ENCODE measurements at regions not wholly inside any gene's neighbourhood (a gene's known extent, or its start where the extent isn't known, plus 50 kb on each side); places are given as distances from the start of the nearest gene placed in this dataset.

- intact Hi-C loops (cut with DNase I) = no loop called here
- no peaks in the 10 kb centered on the region for H3K36me3 ChIP-seq
- H3K4me1 ChIP-seq = peaks cover 0 to 17% (median 14%) of the 10 kb centered on the region in 4 donors
- H3K9me3 ChIP-seq = no peaks in the 10 kb centered on the region
- no peak overlapping the region for H3K27ac ChIP-seq (replicated peaks in 1 of 4)
- TF ChIP-seq CTCF (IDR thresholded peaks at IDR 0.05) (no peak), POLR2AphosphoS5 (IDR thresholded peaks at IDR 0.05) (no peak), EP300 (IDR thresholded peaks at IDR 0.05) (no peak), POLR2A (IDR thresholded peaks at IDR 0.05; ENCODE audit: low read depth) (no peak)
- 85% methylated on average over 4 of the region's 4 CpGs for WGBS
- no peaks in the 10 kb centered on the region for H3K27me3 ChIP-seq
- no peak for DNase-seq (ENCODE audit: extremely low spot score)
- no peak overlapping the region for H3K4me3 ChIP-seq
Observed at GRCh38 chr20:11162026-11162775, 488.4 kb upstream of the JAG1 start.

GRCh38 chr20:11165789-11166188, 492.0 kb upstream of the JAG1 start:
- intact Hi-C loops (cut with DNase I) = no loop called here
- H3K36me3 ChIP-seq = no peaks in the 10 kb centered on the region

GRCh38 chr20:11166712-11167111, 492.9 kb upstream of the JAG1 start:
- Histone ChIP-seq H3K4me1 (no peaks in the 10 kb centered on the region), H3K27me3 (no peaks in the 10 kb centered on the region), H3K36me3 (no peaks in the 10 kb centered on the region), H3K9me3 (no peaks in the 10 kb centered on the region), H3K4me3 (no peak overlapping the region), H3K27ac (replicated peaks in 1 of 4) (no peak overlapping the region)
- 69% methylated on average over 2 of the region's 2 CpGs for WGBS
- DNase-seq (ENCODE audit: extremely low spot score) = no peak
- no peak for TF ChIP-seq POLR2A (IDR thresholded peaks at IDR 0.05; ENCODE audit: low read depth)
- no peak for TF ChIP-seq EP300 (IDR thresholded peaks at IDR 0.05)
- TF ChIP-seq POLR2AphosphoS5 (IDR thresholded peaks at IDR 0.05) = no peak
- no peak for TF ChIP-seq CTCF (IDR thresholded peaks at IDR 0.05)
- intact Hi-C loops (cut with DNase I) = no loop called here

More at GRCh38 chr20:11165789-11166188, 492.0 kb upstream of the JAG1 start:
- Histone ChIP-seq H3K4me3 (no peak overlapping the region), H3K27me3 (no peaks in the 10 kb centered on the region), H3K9me3 (no peaks in the 10 kb centered on the region), H3K27ac (replicated peaks in 1 of 4) (no peak overlapping the region), H3K4me1 (no peaks in the 10 kb centered on the region)
- TF ChIP-seq POLR2A (IDR thresholded peaks at IDR 0.05; ENCODE audit: low read depth) (no peak), EP300 (IDR thresholded peaks at IDR 0.05) (no peak), CTCF (IDR thresholded peaks at IDR 0.05) (no peak), POLR2AphosphoS5 (IDR thresholded peaks at IDR 0.05) (no peak)
- 50% methylated on average over 1 of the region's 1 CpG for WGBS
- DNase-seq (ENCODE audit: extremely low spot score) = no peak

GRCh38 chr20:11168026-11168425, 494.2 kb upstream of the JAG1 start:
- DNase-seq (ENCODE audit: extremely low spot score) = no peak

GRCh38 chr20:11170025-11170424, 496.2 kb upstream of the JAG1 start:
- intact Hi-C loops (cut with DNase I) = no loop called here
- no peaks in the 10 kb centered on the region for H3K27me3 ChIP-seq
- H3K9me3 ChIP-seq = no peaks in the 10 kb centered on the region
- H3K36me3 ChIP-seq = no peaks in the 10 kb centered on the region
- TF ChIP-seq POLR2AphosphoS5 (IDR thresholded peaks at IDR 0.05) (no peak), POLR2A (IDR thresholded peaks at IDR 0.05; ENCODE audit: low read depth) (no peak), EP300 (IDR thresholded peaks at IDR 0.05) (no peak), CTCF (IDR thresholded peaks at IDR 0.05) (no peak)
- no peak overlapping the region for H3K27ac ChIP-seq (replicated peaks in 1 of 4)
- no peak overlapping the region for H3K4me3 ChIP-seq
- no peak for DNase-seq (ENCODE audit: extremely low spot score)
- no peaks in the 10 kb centered on the region for H3K4me1 ChIP-seq

More at GRCh38 chr20:11168026-11168425, 494.2 kb upstream of the JAG1 start:
- Histone ChIP-seq H3K27ac (replicated peaks in 1 of 4) (no peak overlapping the region), H3K4me1 (no peaks in the 10 kb centered on the region), H3K4me3 (no peak overlapping the region), H3K9me3 (no peaks in the 10 kb centered on the region), H3K36me3 (no peaks in the 10 kb centered on the region), H3K27me3 (no peaks in the 10 kb centered on the region)
- no peak for TF ChIP-seq EP300 (IDR thresholded peaks at IDR 0.05)
- no peak for TF ChIP-seq POLR2A (IDR thresholded peaks at IDR 0.05; ENCODE audit: low read depth)
- intact Hi-C loops (cut with DNase I) = no loop called here
